Astrocyte (in vitro differentiated cells and primary cell): ENCODE measurements at regions not wholly inside any gene's neighbourhood (a gene's known extent, or its start where the extent isn't known, plus 50 kb on each side); places are given as distances from the start of the nearest gene placed in this dataset.

ENCODE experiments used
- DNase-seq: peaks from one replicate; pipeline ENCODE4 v3.0.0-alpha.2; 2010; ENCODE audit warnings: low read depth
- FAIRE-seq: peaks from 2 replicates; lab custom pipeline; 2011; peaks lifted over from hg19 to GRCh38; lab: Jason Lieb, UNC
- H2AFZ ChIP-seq: 2 replicates; pipeline ENCODE4 v1.6.0; 2012; ENCODE audit warnings: low read depth, low read length, inconsistent platforms
- H3K27ac ChIP-seq: 2 replicates; pipeline ENCODE4 v1.5.1; 2011; ENCODE audit warnings: low read depth, low read length, inconsistent platforms
- H3K27me3 ChIP-seq: 2 replicates; pipeline ENCODE4 v1.6.0; 2011; ENCODE audit warnings: low read length, inconsistent platforms; ENCODE audit not compliant: insufficient read depth
- H3K36me3 ChIP-seq: 2 replicates; pipeline ENCODE4 v1.5.1; 2011; ENCODE audit warnings: low read length, inconsistent platforms; ENCODE audit not compliant: insufficient read depth
- H3K4me1 ChIP-seq: 2 replicates; pipeline ENCODE4 v1.5.1; 2011; ENCODE audit warnings: low read length, inconsistent platforms; ENCODE audit not compliant: insufficient read depth
- H3K4me2 ChIP-seq: 2 replicates; pipeline ENCODE4 v1.6.0; 2012; ENCODE audit warnings: low read length, inconsistent platforms
- H3K4me3 ChIP-seq: 2 replicates; pipeline ENCODE4 v1.5.1; 2011; ENCODE audit warnings: low read depth, mild to moderate bottlenecking, low read length, inconsistent platforms; ENCODE audit not compliant: insufficient read depth
- H3K79me2 ChIP-seq: 2 replicates; pipeline ENCODE4 v1.6.0; 2012; ENCODE audit warnings: mild to moderate bottlenecking, low read length, inconsistent platforms; ENCODE audit not compliant: insufficient read depth
- H3K9ac ChIP-seq: 2 replicates; pipeline ENCODE4 v1.6.0; 2012; ENCODE audit warnings: mild to moderate bottlenecking, low read length, inconsistent platforms
- H3K9me3 ChIP-seq: 2 replicates; pipeline ENCODE4 v1.5.1; 2012; ENCODE audit warnings: low read depth, mild to moderate bottlenecking, low read length, inconsistent platforms; ENCODE audit not compliant: insufficient read depth
- H4K20me1 ChIP-seq: 2 replicates; pipeline ENCODE4 v1.6.0; 2012; ENCODE audit warnings: low read length, inconsistent platforms; ENCODE audit not compliant: insufficient read depth
- H3K27ac Mint-ChIP-seq: one replicate; pipeline ENCODE4 v1.8.0; 2021; ENCODE audit warnings: mild to moderate bottlenecking, mixed read lengths; ENCODE audit not compliant: unreplicated experiment
- H3K27me3 Mint-ChIP-seq: one replicate; pipeline ENCODE4 v1.8.0; 2021; ENCODE audit warnings: low read depth, mixed read lengths; ENCODE audit not compliant: unreplicated experiment
- H3K36me3 Mint-ChIP-seq: one replicate; pipeline ENCODE4 v1.8.0; 2021; ENCODE audit warnings: low read depth, mixed read lengths; ENCODE audit not compliant: unreplicated experiment
- H3K4me1 Mint-ChIP-seq: one replicate; pipeline ENCODE4 v1.8.0; 2021; ENCODE audit warnings: low read depth, mixed read lengths; ENCODE audit not compliant: unreplicated experiment
- H3K4me3 Mint-ChIP-seq: one replicate; pipeline ENCODE4 v1.8.0; 2021; ENCODE audit warnings: mild to moderate bottlenecking, moderate library complexity, mixed read lengths; ENCODE audit not compliant: unreplicated experiment
- H3K9me3 Mint-ChIP-seq: one replicate; pipeline ENCODE4 v1.8.0; 2021; ENCODE audit warnings: mild to moderate bottlenecking, mixed read lengths; ENCODE audit not compliant: unreplicated experiment
- CTCF ChIP-seq: IDR thresholded peaks from 2 replicates; pipeline ENCODE4 v1.5.1; 2011; ENCODE audit warnings: low read depth, mild to moderate bottlenecking, inconsistent platforms, low read length, moderate library complexity; ENCODE audit not compliant: insufficient read depth
- EZH2 ChIP-seq: IDR thresholded peaks from 2 replicates; pipeline ENCODE4 v1.6.1; 2012; ENCODE audit warnings: mild to moderate bottlenecking, low read length, inconsistent platforms; ENCODE audit not compliant: insufficient read depth

GRCh38 chr9:1880038-1880565, 135.0 kb upstream of the SMARCA2 start:
- Histone ChIP-seq H4K20me1 (no peaks in the 10 kb centered on the region), H3K4me3 (no peak overlapping the region), H2AFZ (no peak overlapping the region), H3K9me3 (no peaks in the 10 kb centered on the region), H3K36me3 (no peaks in the 10 kb centered on the region), H3K27me3 (no peaks in the 10 kb centered on the region), H3K4me1 (no peaks in the 10 kb centered on the region), H3K9ac (no peak overlapping the region), H3K27ac (no peak overlapping the region), H3K79me2 (no peaks in the 10 kb centered on the region), H3K4me2 (no peak overlapping the region)
- FAIRE-seq, result no peak
- Mint-ChIP-seq H3K27ac (no peak overlapping the region), H3K4me3 (no peak overlapping the region), H3K9me3 (no peaks in the 10 kb centered on the region), H3K4me1 (peaks cover 4% of the 10 kb centered on the region), H3K36me3 (no peaks in the 10 kb centered on the region), H3K27me3 (no peaks in the 10 kb centered on the region)
- no peak for DNase-seq
- no peak for TF ChIP-seq CTCF
- no peak for TF ChIP-seq EZH2

GRCh38 chr9:1881708-1882295, 133.3 kb upstream of the SMARCA2 start:
- FAIRE-seq (no peak), DNase-seq (no peak)
- Histone ChIP-seq H3K27me3 (no peaks in the 10 kb centered on the region), H3K4me3 (no peak overlapping the region), H3K4me1 (no peaks in the 10 kb centered on the region), H4K20me1 (no peaks in the 10 kb centered on the region), H3K79me2 (no peaks in the 10 kb centered on the region), H3K4me2 (no peak overlapping the region), H3K9me3 (no peaks in the 10 kb centered on the region), H2AFZ (no peak overlapping the region), H3K9ac (no peak overlapping the region), H3K36me3 (no peaks in the 10 kb centered on the region), H3K27ac (no peak overlapping the region)
- Mint-ChIP-seq H3K9me3 (no peaks in the 10 kb centered on the region), H3K27me3 (no peaks in the 10 kb centered on the region), H3K27ac (no peak overlapping the region), H3K4me3 (no peak overlapping the region), H3K4me1 (no peaks in the 10 kb centered on the region), H3K36me3 (no peaks in the 10 kb centered on the region)
- no peak for TF ChIP-seq CTCF
- TF ChIP-seq EZH2, result no peak

- H3K27me3 ChIP-seq, result no peaks in the 10 kb centered on the region
- no peaks in the 10 kb centered on the region for H3K4me1 ChIP-seq
Measured at GRCh38 chr9:1882711-1883403, 132.3 kb upstream of the SMARCA2 start.

More at GRCh38 chr9:1882711-1883403, 132.3 kb upstream of the SMARCA2 start:
- no peak overlapping the region for H2AFZ ChIP-seq
- no peaks in the 10 kb centered on the region for H3K9me3 ChIP-seq
- no peaks in the 10 kb centered on the region for H3K79me2 ChIP-seq
- no peak overlapping the region for H3K4me3 ChIP-seq
- no peaks in the 10 kb centered on the region for H3K4me1 Mint-ChIP-seq
- H3K27me3 Mint-ChIP-seq, result no peaks in the 10 kb centered on the region
- no peaks in the 10 kb centered on the region for H4K20me1 ChIP-seq
- H3K27ac Mint-ChIP-seq, result no peak overlapping the region
- no peaks in the 10 kb centered on the region for H3K36me3 Mint-ChIP-seq
- no peak overlapping the region for H3K9ac ChIP-seq
- H3K27ac ChIP-seq, result no peak overlapping the region
- H3K9me3 Mint-ChIP-seq, result no peaks in the 10 kb centered on the region
- no peak for DNase-seq
- no peaks in the 10 kb centered on the region for H3K36me3 ChIP-seq
- TF ChIP-seq EZH2, result no peak
- no peak for TF ChIP-seq CTCF
- FAIRE-seq, result no peak
- no peak overlapping the region for H3K4me3 Mint-ChIP-seq
- H3K4me2 ChIP-seq, result no peak overlapping the region
